ENCODE measurements at regions not wholly inside any gene's neighbourhood (a gene's known extent, or its start where the extent isn't known, plus 50 kb on each side); places are given as distances from the start of the nearest gene placed in this dataset.

- Histone ChIP-seq H3K27me3 (ENCODE audit: low read length) (no peaks in the 10 kb centered on the region), H3K4me3 (ENCODE audit: insufficient read depth, low read length, poor library complexity, severe bottlenecking) (no peak overlapping the region), H3K27ac (ENCODE audit: low read depth, low read length) (no peak overlapping the region), H3K9me2 (replicated peaks; ENCODE audit: insufficient read depth, low read length) (no peaks in the 10 kb centered on the region), H3K79me2 (ENCODE audit: insufficient read depth, low read length) (no peaks in the 10 kb centered on the region), H3K4me2 (ENCODE audit: low read depth, low read length, poor library complexity, severe bottlenecking) (no peak overlapping the region), H4K20me1 (ENCODE audit: low read depth, low read length) (no peaks in the 10 kb centered on the region), H3K36me3 (ENCODE audit: low read length) (no peaks in the 10 kb centered on the region), H3K9ac (ENCODE audit: low read length) (no peak overlapping the region), H3F3A (ENCODE audit: insufficient read depth) (no peaks in the 10 kb centered on the region), H3K9me3 (ENCODE audit: insufficient read depth, low read length) (no peaks in the 10 kb centered on the region), H2AFZ (ENCODE audit: low read depth, low read length, severe bottlenecking) (no peak overlapping the region)
- no peak for TF ChIP-seq CTCF (IDR thresholded peaks at IDR 0.05; ENCODE audit: insufficient read depth, low read length, poor library complexity, severe bottlenecking)
- TF ChIP-seq EZH2phosphoT487 (conservative IDR thresholded peaks at IDR 0.05; ENCODE audit: low read length) = no peak
Measured at GRCh38 chr1:81484284-81484683, 316.4 kb upstream of the ADGRL2 start.

- H2AFZ ChIP-seq (ENCODE audit: low read depth, low read length, severe bottlenecking) = no peak overlapping the region
- H3K79me2 ChIP-seq (ENCODE audit: insufficient read depth, low read length) = no peaks in the 10 kb centered on the region
- H3K9ac ChIP-seq (ENCODE audit: low read length) = no peak overlapping the region
- H4K20me1 ChIP-seq (ENCODE audit: low read depth, low read length) = no peaks in the 10 kb centered on the region
- H3K36me3 ChIP-seq (ENCODE audit: low read length) = no peaks in the 10 kb centered on the region
- no peak overlapping the region for H3K27ac ChIP-seq (ENCODE audit: low read depth, low read length)
- H3K9me2 ChIP-seq (replicated peaks; ENCODE audit: insufficient read depth, low read length) = no peaks in the 10 kb centered on the region
- TF ChIP-seq EZH2phosphoT487 (conservative IDR thresholded peaks at IDR 0.05; ENCODE audit: low read length) = no peak
- no peak for TF ChIP-seq CTCF (IDR thresholded peaks at IDR 0.05; ENCODE audit: insufficient read depth, low read length, poor library complexity, severe bottlenecking)
- no peaks in the 10 kb centered on the region for H3F3A ChIP-seq (ENCODE audit: insufficient read depth)
- no peaks in the 10 kb centered on the region for H3K27me3 ChIP-seq (ENCODE audit: low read length)
- no peak overlapping the region for H3K4me3 ChIP-seq (ENCODE audit: insufficient read depth, low read length, poor library complexity, severe bottlenecking)
- no peak overlapping the region for H3K4me2 ChIP-seq (ENCODE audit: low read depth, low read length, poor library complexity, severe bottlenecking)
- H3K9me3 ChIP-seq (ENCODE audit: insufficient read depth, low read length) = no peaks in the 10 kb centered on the region
Measured at GRCh38 chr1:81478219-81478618, 322.5 kb upstream of the ADGRL2 start.

GRCh38 chr1:81477710-81478109, 323.0 kb upstream of the ADGRL2 start:
- Histone ChIP-seq H3K4me2 (ENCODE audit: low read depth, low read length, poor library complexity, severe bottlenecking) (no peak overlapping the region), H3K79me2 (ENCODE audit: insufficient read depth, low read length) (no peaks in the 10 kb centered on the region), H3K27ac (ENCODE audit: low read depth, low read length) (no peak overlapping the region), H3K9me3 (ENCODE audit: insufficient read depth, low read length) (no peaks in the 10 kb centered on the region), H3K27me3 (ENCODE audit: low read length) (no peaks in the 10 kb centered on the region), H3F3A (ENCODE audit: insufficient read depth) (no peaks in the 10 kb centered on the region), H3K4me3 (ENCODE audit: insufficient read depth, low read length, poor library complexity, severe bottlenecking) (no peak overlapping the region), H3K9ac (ENCODE audit: low read length) (no peak overlapping the region), H4K20me1 (ENCODE audit: low read depth, low read length) (no peaks in the 10 kb centered on the region), H3K36me3 (ENCODE audit: low read length) (no peaks in the 10 kb centered on the region), H3K9me2 (replicated peaks; ENCODE audit: insufficient read depth, low read length) (no peaks in the 10 kb centered on the region), H2AFZ (ENCODE audit: low read depth, low read length, severe bottlenecking) (no peak overlapping the region)
- TF ChIP-seq CTCF (IDR thresholded peaks at IDR 0.05; ENCODE audit: insufficient read depth, low read length, poor library complexity, severe bottlenecking) = no peak
- TF ChIP-seq EZH2phosphoT487 (conservative IDR thresholded peaks at IDR 0.05; ENCODE audit: low read length) = no peak

GRCh38 chr1:81472387-81472786, 328.3 kb upstream of the ADGRL2 start:
- no peaks in the 10 kb centered on the region for H3K9me2 ChIP-seq (replicated peaks; ENCODE audit: insufficient read depth, low read length)
- no peak overlapping the region for H3K9ac ChIP-seq (ENCODE audit: low read length)
- no peaks in the 10 kb centered on the region for H3K9me3 ChIP-seq (ENCODE audit: insufficient read depth, low read length)
- H2AFZ ChIP-seq (ENCODE audit: low read depth, low read length, severe bottlenecking) = no peak overlapping the region
- no peak overlapping the region for H3K4me2 ChIP-seq (ENCODE audit: low read depth, low read length, poor library complexity, severe bottlenecking)
- no peaks in the 10 kb centered on the region for H3K27me3 ChIP-seq (ENCODE audit: low read length)
- H3F3A ChIP-seq (ENCODE audit: insufficient read depth) = no peaks in the 10 kb centered on the region
- H3K36me3 ChIP-seq (ENCODE audit: low read length) = no peaks in the 10 kb centered on the region
- H3K27ac ChIP-seq (ENCODE audit: low read depth, low read length) = no peak overlapping the region
- H3K4me3 ChIP-seq (ENCODE audit: insufficient read depth, low read length, poor library complexity, severe bottlenecking) = no peak overlapping the region
- H3K79me2 ChIP-seq (ENCODE audit: insufficient read depth, low read length) = no peaks in the 10 kb centered on the region
- TF ChIP-seq EZH2phosphoT487 (conservative IDR thresholded peaks at IDR 0.05; ENCODE audit: low read length) = no peak
- TF ChIP-seq CTCF (IDR thresholded peaks at IDR 0.05; ENCODE audit: insufficient read depth, low read length, poor library complexity, severe bottlenecking) = no peak
- H4K20me1 ChIP-seq (ENCODE audit: low read depth, low read length) = no peaks in the 10 kb centered on the region

Data from SU-DHL-6 (cell line).